HG03342 (cell line): ENCODE measurements at regions not wholly inside any gene's neighbourhood (a gene's known extent, or its start where the extent isn't known, plus 50 kb on each side); places are given as distances from the start of the nearest gene placed in this dataset.

ENCODE experiments used
- ATAC-seq: cut with Tn5 transposase; IDR thresholded peaks from one replicate; pipeline ENCODE4 v1.9.1; 2021; ENCODE audit warnings: mild to moderate bottlenecking, moderate library complexity; ENCODE audit not compliant: unreplicated experiment

DNA sequence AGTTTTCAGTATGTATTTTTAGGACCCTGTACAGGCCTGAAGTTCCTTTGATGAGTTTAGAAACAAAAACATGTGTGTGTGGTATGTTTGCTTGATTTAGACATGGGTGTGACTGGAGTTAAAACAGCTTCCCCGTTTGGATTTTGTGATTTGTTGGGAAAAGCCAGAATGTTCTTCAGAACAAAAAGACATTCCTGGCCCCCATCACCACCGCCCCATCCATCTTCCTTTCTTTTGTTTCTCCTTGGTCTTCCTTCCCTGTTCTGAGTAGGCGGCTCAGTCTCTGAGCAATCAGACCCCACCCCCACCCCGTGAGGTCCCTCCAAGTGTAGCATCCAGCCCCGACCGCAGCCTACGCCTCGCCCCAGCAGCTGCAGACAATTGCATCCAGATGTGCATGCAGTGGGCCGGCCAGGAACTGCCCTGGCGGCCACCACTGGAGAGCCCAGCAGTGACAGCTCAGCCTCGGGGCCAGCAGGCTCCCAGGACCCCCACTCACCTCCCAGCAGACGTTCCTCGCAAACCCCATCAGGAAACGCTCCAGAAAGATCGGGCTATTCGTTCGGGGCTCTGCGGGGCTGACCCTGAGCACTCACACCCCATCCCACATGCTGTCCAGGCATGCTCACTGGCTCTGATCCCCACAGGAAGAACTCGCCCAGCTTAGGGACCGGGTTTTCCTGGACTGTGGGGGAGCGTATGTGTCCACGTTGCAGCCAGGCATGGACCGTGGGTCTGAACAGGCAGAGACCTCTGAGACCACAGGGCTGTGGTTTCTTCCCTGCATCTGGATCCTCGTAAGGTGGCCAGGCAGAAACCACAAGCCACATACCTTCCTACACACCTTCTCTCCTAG is 99.8 kb upstream of the CDH5 start:
- ATAC-seq: no peak

DNA sequence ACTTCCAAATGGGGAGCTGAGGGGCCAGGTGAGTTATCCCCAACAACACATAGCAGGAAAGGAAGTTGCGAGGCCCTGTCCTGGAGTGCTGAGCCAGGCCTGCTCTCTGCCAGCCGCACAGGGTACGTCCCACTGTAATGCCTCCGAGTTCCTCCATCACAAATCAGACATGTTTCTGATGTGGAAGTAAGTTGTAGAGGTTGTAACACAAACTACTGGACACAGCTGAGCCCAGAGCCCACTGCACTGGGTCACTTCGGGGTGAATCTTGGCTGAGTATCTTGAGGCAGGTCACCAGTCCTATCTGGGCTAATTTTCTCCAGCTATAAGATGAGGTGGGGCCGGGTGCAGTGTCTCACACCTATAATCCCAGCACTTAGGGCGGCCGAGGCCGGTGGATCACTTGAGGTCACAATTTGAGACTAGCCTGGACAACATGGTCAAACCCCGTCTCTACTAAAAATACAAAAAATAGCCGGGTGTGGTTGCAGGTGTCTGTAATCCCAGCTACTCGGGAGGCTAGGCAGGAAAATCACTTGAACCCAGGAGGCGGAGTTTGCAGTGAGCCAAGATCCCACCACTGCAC is 100.8 kb upstream of the CDH5 start:
- ATAC-seq: no peak

- ATAC-seq: no peak
Measured at GRCh38 chr16:66265048-66265415, 101.5 kb upstream of the CDH5 start.

DNA sequence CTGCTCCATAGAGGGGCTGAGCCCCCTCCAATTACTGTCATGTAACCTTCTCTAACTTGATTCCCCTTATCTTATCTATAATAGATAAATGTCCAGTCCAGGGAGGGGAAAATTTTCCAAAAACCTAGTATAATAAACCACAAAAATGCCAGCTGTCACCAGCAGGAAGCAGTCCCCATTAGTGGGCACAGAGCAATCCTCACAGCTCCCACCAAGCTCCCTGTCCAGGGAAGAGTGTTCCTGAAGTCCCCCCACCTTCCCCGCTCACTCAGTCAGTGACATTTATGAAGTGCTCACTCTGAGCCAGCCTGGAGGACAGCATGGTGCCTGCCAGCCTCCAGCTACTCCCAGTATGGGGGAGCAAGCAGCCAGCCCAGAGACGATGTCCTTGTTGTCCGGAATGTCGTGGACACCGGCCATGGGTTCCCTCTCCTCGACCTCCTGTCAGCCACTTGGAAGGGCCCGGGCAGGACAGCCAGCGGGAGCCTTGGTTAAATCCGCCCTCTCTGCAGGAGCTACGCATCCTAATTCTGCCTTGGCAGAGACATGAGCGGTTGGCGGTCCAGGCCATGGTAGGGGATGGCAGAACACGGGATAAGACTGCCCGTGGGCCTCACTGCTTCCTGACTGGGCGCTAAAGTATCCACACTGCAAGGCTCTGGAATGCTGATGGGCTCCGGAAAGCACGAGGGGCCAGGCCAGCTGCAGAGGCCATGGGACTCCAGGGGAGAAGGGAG is 102.0 kb upstream of the CDH5 start:
- no peak for ATAC-seq

- no peak for ATAC-seq
Measured at GRCh38 chr16:66263973-66264310, 102.5 kb upstream of the CDH5 start.

GRCh38 chr16:66263168-66263972 is 103.1 kb upstream of the CDH5 start:
- ATAC-seq: no peak

GRCh38 chr16:66262253-66263167 is 104.0 kb upstream of the CDH5 start:
- no peak for ATAC-seq

GRCh38 chr16:66261826-66262225 is 104.7 kb upstream of the CDH5 start:
- ATAC-seq: no peak

DNA sequence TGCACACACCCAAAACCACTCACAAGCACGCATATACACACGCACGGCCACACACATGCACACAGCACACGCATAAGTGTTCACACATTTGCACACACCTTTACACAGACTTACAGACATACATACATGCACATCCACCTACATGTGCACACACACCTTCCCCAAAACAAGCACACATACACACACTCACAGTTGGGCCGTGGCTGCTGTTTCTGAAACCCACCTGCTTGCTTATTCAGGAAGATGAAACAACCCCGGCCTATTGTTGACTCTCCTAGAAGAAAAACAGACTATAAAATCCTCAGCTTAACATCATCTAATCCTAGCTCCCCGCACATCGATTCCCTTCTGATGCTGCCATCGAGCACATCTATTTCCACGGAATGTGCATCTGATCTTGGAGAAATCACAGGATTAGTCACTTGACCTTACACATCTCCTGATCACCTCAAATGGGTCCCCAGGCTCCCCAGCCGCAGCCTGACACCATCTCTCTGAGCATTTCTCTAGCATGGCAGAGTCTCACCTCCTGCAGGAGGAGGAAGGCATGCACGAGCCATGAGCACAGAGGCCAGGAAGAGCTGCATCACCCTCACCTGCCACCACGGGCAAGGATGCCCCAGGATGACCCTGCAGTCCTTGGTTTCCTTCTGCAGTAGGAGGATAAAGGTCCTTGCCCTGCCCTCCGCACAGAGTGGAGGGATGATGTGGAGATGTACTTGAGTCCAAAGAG is 105.8 kb upstream of the CDH5 start:
- ATAC-seq: no peak

GRCh38 chr16:66258916-66259845 is 107.3 kb upstream of the CDH5 start:
- ATAC-seq: no peak

GRCh38 chr16:66256919-66257318 is 109.6 kb upstream of the CDH5 start:
- ATAC-seq: no peak

- ATAC-seq: no peak
Measured at GRCh38 chr16:66255647-66256046, 110.8 kb upstream of the CDH5 start.

DNA sequence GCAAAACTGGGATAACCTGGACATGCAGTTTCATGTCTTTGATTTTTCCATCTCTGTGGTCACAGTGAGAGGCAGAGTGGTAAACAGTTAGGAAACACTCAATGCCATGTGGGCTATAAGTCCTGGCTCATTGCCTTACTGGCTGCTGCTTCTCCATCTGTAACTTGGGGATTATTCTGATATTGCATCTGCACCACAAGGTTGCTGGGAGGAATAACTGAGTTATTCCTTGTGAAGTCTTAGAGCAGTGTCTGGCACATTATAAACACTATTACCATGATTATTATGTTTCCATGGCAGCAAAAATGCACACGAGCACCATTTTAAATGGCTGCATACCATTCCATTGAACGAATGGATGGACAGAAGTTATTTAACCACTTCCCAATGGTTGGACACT is 111.7 kb upstream of the CDH5 start:
- no peak for ATAC-seq

DNA sequence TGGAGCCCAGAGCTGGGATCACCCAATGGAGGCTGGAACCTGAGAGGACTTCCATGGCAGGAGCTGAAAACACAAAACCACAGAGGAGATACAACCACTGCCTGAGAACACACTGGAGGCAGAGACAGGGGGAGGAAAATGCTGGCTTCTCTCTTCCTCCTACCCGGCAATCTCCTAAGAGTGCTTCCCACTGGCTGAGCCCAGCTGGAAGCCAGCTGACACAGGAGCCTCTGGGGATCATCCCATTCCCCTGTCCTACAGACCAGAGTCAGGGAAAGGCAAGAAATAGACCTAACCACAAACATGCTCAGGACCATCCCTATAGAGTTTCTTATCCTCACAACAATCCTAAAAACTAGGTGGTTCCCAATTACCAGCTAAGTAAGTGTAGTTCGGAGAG is 112.4 kb upstream of the CDH5 start:
- ATAC-seq: no peak

GRCh38 chr16:66251476-66252160 is 114.9 kb upstream of the CDH5 start:
- no peak for ATAC-seq

- ATAC-seq: no peak
Measured at GRCh38 chr16:66250686-66251431, 115.6 kb upstream of the CDH5 start.
